GM12891 (cell line): ENCODE measurements at regions not wholly inside any gene's neighbourhood (a gene's known extent, or its start where the extent isn't known, plus 50 kb on each side); places are given as distances from the start of the nearest gene placed in this dataset.

ENCODE experiments used
- PAX5 ChIP-seq: IDR thresholded peaks from 2 replicates; pipeline ENCODE4 v1.6.1; 2011; ENCODE audit warnings: low read length, moderate library complexity, mild to moderate bottlenecking; ENCODE audit not compliant: insufficient read depth, severe bottlenecking
- POLR2A ChIP-seq: IDR thresholded peaks from 2 replicates; pipeline ENCODE4 v1.6.1; 2011; ENCODE audit warnings: low read depth, low read length, control low read depth
- POLR2AphosphoS5 ChIP-seq: IDR thresholded peaks from 2 replicates; pipeline ENCODE4 v1.6.1; 2011; ENCODE audit warnings: low read depth, low read length, control low read depth
- POU2F2 ChIP-seq: IDR thresholded peaks from 2 replicates; pipeline ENCODE4 v1.6.1; 2011; ENCODE audit warnings: low read depth, mild to moderate bottlenecking, control low read depth, low read length, moderate library complexity
- SPI1 ChIP-seq: IDR thresholded peaks from 2 replicates; pipeline ENCODE4 v1.6.1; 2011; ENCODE audit warnings: low read depth, low read length, control low read depth
- TAF1 ChIP-seq: IDR thresholded peaks from 2 replicates; pipeline ENCODE4 v1.6.1; 2011; ENCODE audit warnings: low read depth, low read length, control low read depth

DNA sequence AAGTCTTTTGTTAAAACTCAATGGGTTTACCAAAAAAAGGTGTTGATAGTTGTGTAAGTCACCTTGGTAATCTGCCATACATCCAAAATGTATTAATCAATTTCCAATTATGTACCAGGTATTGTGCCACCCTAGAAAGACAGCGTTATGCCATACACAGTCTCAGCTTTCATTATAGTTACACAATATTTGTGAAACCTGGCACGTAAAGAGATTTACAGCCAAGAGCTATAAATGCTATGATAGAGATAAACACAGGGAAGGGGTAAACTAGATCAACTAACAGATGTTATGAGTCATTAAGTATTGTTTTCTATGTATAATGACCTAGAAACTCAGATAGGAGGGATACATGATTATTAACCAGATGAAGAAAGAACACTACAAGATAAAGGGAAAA, 725.6 kb upstream of the SLITRK5 start:
- TF ChIP-seq PAX5 (no peak), SPI1 (no peak), POLR2A (no peak), TAF1 (no peak), POLR2AphosphoS5 (no peak), POU2F2 (no peak)
